Vagina (tissue), 2 donors: ENCODE measurements at regions not wholly inside any gene's neighbourhood (a gene's known extent, or its start where the extent isn't known, plus 50 kb on each side); places are given as distances from the start of the nearest gene placed in this dataset.

Source experiments
- DNase-seq, 2 donors: peaks; one replicate each; pipeline ENCODE4 v3.0.0-alpha.2; 2017; ENCODE audit errors: extremely low spot score in 2 of 2
- H3K27ac ChIP-seq: fragments of 200-600 bp; sonication (generic); one replicate; pipeline ENCODE4 v1.5.1; 2019
- H3K27me3 ChIP-seq: fragments of 200-600 bp; sonication (generic); one replicate; pipeline ENCODE4 v1.5.1; 2019
- H3K36me3 ChIP-seq, 2 donors: fragments of 200-600 bp; sonication (generic); one replicate each; pipeline ENCODE4 v1.5.1; 2017 to 2019
- H3K4me1 ChIP-seq: fragments of 200-600 bp; sonication (generic); one replicate; pipeline ENCODE4 v1.5.1; 2019
- H3K4me3 ChIP-seq, 2 donors: fragments of 200-600 bp; sonication (generic); 1 replicate in 1 of 2; 2 replicates in 1 of 2; pipeline ENCODE4 v1.5.1; 2016 to 2019
- H3K9me3 ChIP-seq: fragments of 200-600 bp; sonication (generic); one replicate; pipeline ENCODE4 v1.5.1; 2019
- CTCF ChIP-seq, 3 experiments: fragments of 450-650 bp in 2 of 3; fragments of 200-600 bp in 1 of 3; sonication (generic) in 1 of 3; IDR thresholded peaks; one replicate each; pipeline ENCODE4 v1.5.1; 2017 to 2019; ENCODE audit warnings: antibody characterized with exemption in 3 of 3, mild to moderate bottlenecking in 2 of 3, moderate library complexity in 2 of 3
- POLR2A ChIP-seq, 2 donors: fragments of 450-650 bp; IDR thresholded peaks; one replicate each; pipeline ENCODE4 v1.6.1; 2017; ENCODE audit warnings: antibody characterized with exemption in 2 of 2, mild to moderate bottlenecking in 2 of 2, moderate library complexity in 2 of 2
- POLR2AphosphoS5 ChIP-seq, 2 donors: sonication (generic); formaldehyde crosslinking; IDR thresholded peaks; one replicate each; pipeline ENCODE4 v1.9.0; 2017; ENCODE audit warnings: antibody characterized with exemption in 2 of 2, mild to moderate bottlenecking in 2 of 2, low read depth in 1 of 2; ENCODE audit not compliant: insufficient read depth in 1 of 2
- intact Hi-C: fragments of 100-400 bp; cut with DNase I; formaldehyde crosslinking; loops from one replicate; pipeline ENCODE4 v1.15.1; 2023

GRCh38 chr15:97585408-97585807, 375.1 kb upstream of the ARRDC4 start:
- intact Hi-C loops, result no loop called here
- H3K27me3 ChIP-seq, result no peaks in the 10 kb centered on the region
- H3K27ac ChIP-seq, result no peak overlapping the region
- H3K4me3 ChIP-seq, result no peak overlapping the region
- no peaks in the 10 kb centered on the region for H3K9me3 ChIP-seq
- H3K4me1 ChIP-seq, result no peaks in the 10 kb centered on the region
- DNase-seq, result no peak
- H3K36me3 ChIP-seq, result no peaks in the 10 kb centered on the region
- TF ChIP-seq POLR2AphosphoS5 (IDR thresholded peaks at IDR 0.05; ENCODE audit: insufficient read depth in 1 of 2, low read depth in 1 of 2) (no peak), CTCF (IDR thresholded peaks at IDR 0.05) (no peak), POLR2A (IDR thresholded peaks at IDR 0.05) (no peak)

GRCh38 chr15:97592778-97593177, 367.7 kb upstream of the ARRDC4 start:
- H3K4me1 ChIP-seq, result no peaks in the 10 kb centered on the region
- H3K9me3 ChIP-seq, result no peaks in the 10 kb centered on the region
- TF ChIP-seq POLR2A (IDR thresholded peaks at IDR 0.05), result no peak
- no peak for TF ChIP-seq POLR2AphosphoS5 (IDR thresholded peaks at IDR 0.05; ENCODE audit: insufficient read depth in 1 of 2, low read depth in 1 of 2)
- TF ChIP-seq CTCF (IDR thresholded peaks at IDR 0.05), result no peak
- no peaks in the 10 kb centered on the region for H3K27me3 ChIP-seq
- no peak for DNase-seq
- no peak overlapping the region for H3K27ac ChIP-seq
- intact Hi-C loops, result no loop called here
- H3K36me3 ChIP-seq, result no peaks in the 10 kb centered on the region
- H3K4me3 ChIP-seq, result no peak overlapping the region

- H3K27ac ChIP-seq, result no peak overlapping the region
- H3K4me3 ChIP-seq, result no peak overlapping the region
- DNase-seq, result no peak
- H3K9me3 ChIP-seq, result no peaks in the 10 kb centered on the region
- TF ChIP-seq CTCF (IDR thresholded peaks at IDR 0.05), result no peak
- no peak for TF ChIP-seq POLR2A (IDR thresholded peaks at IDR 0.05)
- no peak for TF ChIP-seq POLR2AphosphoS5 (IDR thresholded peaks at IDR 0.05; ENCODE audit: insufficient read depth in 1 of 2, low read depth in 1 of 2)
- H3K27me3 ChIP-seq, result no peaks in the 10 kb centered on the region
- no peaks in the 10 kb centered on the region for H3K4me1 ChIP-seq
- intact Hi-C loops, result no loop called here
- no peaks in the 10 kb centered on the region for H3K36me3 ChIP-seq
These were observed 362.7 kb upstream of the ARRDC4 start for GRCh38 chr15:97597801-97598200.

GRCh38 chr15:97598353-97598798, 362.1 kb upstream of the ARRDC4 start:
- intact Hi-C loops, result no loop called here
- Histone ChIP-seq H3K9me3 (no peaks in the 10 kb centered on the region), H3K36me3 (no peaks in the 10 kb centered on the region), H3K27ac (no peak overlapping the region), H3K4me3 (no peak overlapping the region), H3K27me3 (no peaks in the 10 kb centered on the region), H3K4me1 (no peaks in the 10 kb centered on the region)
- TF ChIP-seq POLR2A (IDR thresholded peaks at IDR 0.05) (no peak), POLR2AphosphoS5 (IDR thresholded peaks at IDR 0.05; ENCODE audit: insufficient read depth in 1 of 2, low read depth in 1 of 2) (no peak), CTCF (IDR thresholded peaks at IDR 0.05) (no peak)
- no peak for DNase-seq

GRCh38 chr15:97600190-97600589, 360.3 kb upstream of the ARRDC4 start:
- Histone ChIP-seq H3K9me3 (no peaks in the 10 kb centered on the region), H3K27me3 (no peaks in the 10 kb centered on the region), H3K4me1 (no peaks in the 10 kb centered on the region), H3K27ac (no peak overlapping the region), H3K4me3 (no peak overlapping the region), H3K36me3 (no peaks in the 10 kb centered on the region)
- TF ChIP-seq POLR2AphosphoS5 (IDR thresholded peaks at IDR 0.05; ENCODE audit: insufficient read depth in 1 of 2, low read depth in 1 of 2) (no peak), CTCF (IDR thresholded peaks at IDR 0.05) (no peak), POLR2A (IDR thresholded peaks at IDR 0.05) (no peak)
- intact Hi-C loops, result no loop called here
- no peak for DNase-seq
